Thyroid gland (tissue), 4 donors: ENCODE measurements at regions not wholly inside any gene's neighbourhood (a gene's known extent, or its start where the extent isn't known, plus 50 kb on each side); places are given as distances from the start of the nearest gene placed in this dataset.

Experiments used
- DNase-seq, 2 donors: peaks; one replicate each; pipeline ENCODE4 v3.0.0-alpha.2; 2019
- H3K27ac ChIP-seq, 3 donors: fragments of 200-600 bp; sonication (generic); 1 replicate in 2 of 3; 2 replicates in 1 of 3; pipeline ENCODE4 v1.5.1; 2016 to 2019; ENCODE audit warnings: mild to moderate bottlenecking in 1 of 3, moderate library complexity in 1 of 3
- H3K27me3 ChIP-seq: fragments of 200-600 bp; sonication (generic); one replicate; pipeline ENCODE4 v1.5.1; 2019
- H3K36me3 ChIP-seq, 2 donors: fragments of 200-600 bp; sonication (generic); one replicate each; pipeline ENCODE4 v1.5.1; 2016 to 2019
- H3K4me1 ChIP-seq, 2 donors: fragments of 200-600 bp; sonication (generic); one replicate each; pipeline ENCODE4 v1.5.1; 2017 to 2019
- H3K4me3 ChIP-seq, 3 donors: fragments of 200-600 bp; sonication (generic); replicated peaks in 1 of 3; 1 replicate in 2 of 3; 2 replicates in 1 of 3; pipeline ENCODE4 v1.5.1; 2016; ENCODE audit warnings: mild to moderate bottlenecking in 1 of 3
- H3K9me3 ChIP-seq: fragments of 200-600 bp; sonication (generic); one replicate; pipeline ENCODE4 v1.5.1; 2017
- POLR2A ChIP-seq, 2 donors: fragments of 450-650 bp; IDR thresholded peaks; one replicate each; pipeline ENCODE4 v1.6.1; 2017; ENCODE audit warnings: antibody characterized with exemption in 2 of 2, mild to moderate bottlenecking in 2 of 2, moderate library complexity in 1 of 2
- WGBS, 2 donors: methylation state at CpG; one replicate each; pipeline ENCODE4 v1.1.5; 2017; 5-methylcytosine and 5-hydroxymethylcytosine counted together
- intact Hi-C: fragments of 100-400 bp; cut with DNase I; formaldehyde crosslinking; loops from one replicate; pipeline ENCODE4 v1.15.1; 2023
- TF ChIP-seq, protein P1 (sequence below), 6 experiments: fragments of 200-600 bp in 3 of 6; fragments of 450-650 bp in 3 of 6; sonication (generic) in 3 of 6; IDR thresholded peaks; one replicate each; pipeline ENCODE4 v1.5.1; 2016 to 2019; ENCODE audit warnings: antibody characterized with exemption in 6 of 6, mild to moderate bottlenecking in 2 of 6, inconsistent platforms in 1 of 6, moderate library complexity in 1 of 6

DNA sequence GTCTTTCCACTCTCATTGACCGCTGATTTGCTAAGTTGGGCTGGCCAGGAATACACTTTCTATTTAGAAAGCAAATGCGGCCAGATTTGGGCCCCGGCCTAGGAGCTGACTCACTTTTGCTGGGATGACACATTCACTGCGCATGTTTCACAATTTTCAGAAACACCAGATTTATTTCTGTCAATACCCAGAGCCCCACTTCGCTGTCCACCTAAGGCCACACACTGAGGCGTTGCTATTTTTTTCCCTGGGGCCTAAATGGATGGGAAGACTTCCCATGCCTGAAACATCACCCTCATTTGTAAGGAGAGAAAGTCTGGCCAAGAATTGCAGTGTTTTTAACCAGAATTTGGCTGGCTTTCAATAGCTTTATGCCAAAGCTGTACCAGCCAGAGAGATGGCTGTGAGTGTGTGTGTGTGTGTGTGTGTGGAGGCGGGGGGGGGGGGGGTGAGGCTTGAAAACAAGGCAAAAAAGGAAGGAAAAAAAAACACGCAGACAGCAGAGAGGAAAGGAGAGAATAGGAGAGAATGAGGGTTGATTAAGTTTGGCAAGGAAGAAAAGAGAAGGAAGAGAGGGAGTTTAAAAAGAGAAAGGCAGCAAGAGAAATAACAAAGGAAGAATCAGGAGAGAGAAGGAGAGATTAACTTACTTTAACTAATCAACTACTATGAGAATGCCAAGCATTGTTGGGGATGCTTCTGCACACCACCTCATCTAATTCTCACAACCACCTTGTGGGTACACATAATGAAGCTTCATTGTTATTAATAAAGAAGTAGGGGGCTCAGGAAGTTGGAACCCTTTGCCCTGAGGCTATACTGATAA lies 261.4 kb upstream of the KLF4 start:
- Histone ChIP-seq H3K4me3 (no peak overlapping the region), H3K36me3 (no peaks in the 10 kb centered on the region), H3K27me3 (no peaks in the 10 kb centered on the region), H3K27ac (peak overlapping the region; percentile 61 to 86 (median 83)), H3K9me3 (no peaks in the 10 kb centered on the region), H3K4me1 (peaks cover 27 to 51% of the 10 kb centered on the region in 2 donors)
- peak; percentile 69 to 85 for DNase-seq
- intact Hi-C loops = loop anchor here (5.0 kb wide), 1 partner anchor 1001 kb away; no protein-coding TSS in a partner anchor
- no peak for TF ChIP-seq POLR2A (IDR thresholded peaks at IDR 0.05)
- TF ChIP-seq, protein P1, sequence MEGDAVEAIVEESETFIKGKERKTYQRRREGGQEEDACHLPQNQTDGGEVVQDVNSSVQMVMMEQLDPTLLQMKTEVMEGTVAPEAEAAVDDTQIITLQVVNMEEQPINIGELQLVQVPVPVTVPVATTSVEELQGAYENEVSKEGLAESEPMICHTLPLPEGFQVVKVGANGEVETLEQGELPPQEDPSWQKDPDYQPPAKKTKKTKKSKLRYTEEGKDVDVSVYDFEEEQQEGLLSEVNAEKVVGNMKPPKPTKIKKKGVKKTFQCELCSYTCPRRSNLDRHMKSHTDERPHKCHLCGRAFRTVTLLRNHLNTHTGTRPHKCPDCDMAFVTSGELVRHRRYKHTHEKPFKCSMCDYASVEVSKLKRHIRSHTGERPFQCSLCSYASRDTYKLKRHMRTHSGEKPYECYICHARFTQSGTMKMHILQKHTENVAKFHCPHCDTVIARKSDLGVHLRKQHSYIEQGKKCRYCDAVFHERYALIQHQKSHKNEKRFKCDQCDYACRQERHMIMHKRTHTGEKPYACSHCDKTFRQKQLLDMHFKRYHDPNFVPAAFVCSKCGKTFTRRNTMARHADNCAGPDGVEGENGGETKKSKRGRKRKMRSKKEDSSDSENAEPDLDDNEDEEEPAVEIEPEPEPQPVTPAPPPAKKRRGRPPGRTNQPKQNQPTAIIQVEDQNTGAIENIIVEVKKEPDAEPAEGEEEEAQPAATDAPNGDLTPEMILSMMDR (IDR thresholded peaks at IDR 0.05) = no peak
- WGBS, 2 donors = 6 to 29% methylated on average over 8 of the region's 8 CpGs

DNA sequence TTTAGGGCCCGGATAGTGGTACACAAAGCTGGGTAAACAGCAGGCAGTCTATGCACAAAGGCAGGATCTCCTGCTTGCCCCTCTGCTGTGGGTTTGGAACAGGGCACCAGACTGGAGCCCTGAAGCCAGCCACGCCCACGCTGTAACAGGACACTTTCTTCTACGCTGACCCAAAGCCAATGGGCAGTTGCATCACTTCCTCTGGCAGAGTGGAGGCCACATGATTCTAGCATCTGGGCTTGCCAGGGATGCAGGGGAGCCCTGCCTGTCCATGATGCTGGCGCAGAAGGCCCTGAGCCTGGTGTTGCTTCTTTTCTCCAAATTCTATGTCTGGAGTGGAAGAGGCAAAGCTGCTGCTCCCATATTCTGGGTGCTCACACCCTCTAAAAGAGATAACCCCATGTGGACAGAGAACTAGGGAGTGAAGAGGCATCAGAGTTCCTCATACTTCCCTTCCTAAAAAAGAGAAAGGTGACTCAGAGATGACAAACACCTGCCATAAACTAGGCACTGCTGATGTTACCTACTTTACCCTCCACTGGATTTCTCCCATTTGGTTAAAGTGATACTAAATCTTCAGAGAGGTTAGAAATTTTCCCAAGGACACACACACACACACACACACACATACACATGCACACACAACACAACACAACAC lies 260.3 kb upstream of the KLF4 start:
- Histone ChIP-seq H3K4me3 (no peak overlapping the region), H3K4me1 (peaks cover 27 to 44% of the 10 kb centered on the region in 2 donors), H3K27ac (peak overlapping the region; percentile 61 to 86 (median 83)), H3K9me3 (no peaks in the 10 kb centered on the region), H3K27me3 (no peaks in the 10 kb centered on the region), H3K36me3 (no peaks in the 10 kb centered on the region)
- intact Hi-C loops = loop anchor here (5.0 to 10.0 kb wide), 2 partner anchors 265 to 1002 kb away; partner anchors contain the start of gene KLF4
- DNase-seq = peak; percentile 68 to 76
- TF ChIP-seq, protein P1 (IDR thresholded peaks at IDR 0.05) = no peak
- no peak for TF ChIP-seq POLR2A (IDR thresholded peaks at IDR 0.05)
- 27 to 64% methylated on average over 4 of the region's 5 CpGs for WGBS, 2 donors

DNA sequence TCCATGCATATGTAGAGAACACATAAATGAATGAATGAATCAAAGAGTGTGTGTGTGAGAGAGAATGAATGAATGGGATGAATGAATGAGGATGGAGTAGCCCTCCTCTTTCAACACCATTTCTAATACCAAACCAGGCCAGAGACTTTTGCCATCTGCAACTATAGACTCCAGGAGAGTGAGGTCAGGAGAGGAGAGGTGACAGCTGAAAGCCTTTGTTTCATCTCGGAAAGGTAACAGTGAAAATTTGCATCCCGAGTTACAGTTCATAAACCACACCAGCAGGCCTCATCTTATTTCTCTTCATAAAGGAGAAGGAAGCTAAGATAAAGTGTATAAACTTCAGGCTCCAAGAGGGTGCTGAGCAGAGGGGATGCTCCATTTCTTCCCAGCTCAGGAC lies 255.3 kb upstream of the KLF4 start:
- Histone ChIP-seq H3K27me3 (no peaks in the 10 kb centered on the region), H3K4me1 (peaks cover 7 to 15% of the 10 kb centered on the region in 2 donors), H3K4me3 (no peak overlapping the region), H3K27ac (no peak overlapping the region), H3K36me3 (no peaks in the 10 kb centered on the region), H3K9me3 (no peaks in the 10 kb centered on the region)
- intact Hi-C loops = loop anchor here (10.0 kb wide), 1 partner anchor 260 kb away; the partner anchor contains the start of gene KLF4
- no peak for TF ChIP-seq POLR2A (IDR thresholded peaks at IDR 0.05)
- TF ChIP-seq, protein P1 (IDR thresholded peaks at IDR 0.05) = no peak
- 89 to 97% methylated on average over 2 of the region's 2 CpGs for WGBS, 2 donors
- no peak for DNase-seq

GRCh38 chr9:107742531-107743309 lies 253.2 kb upstream of the KLF4 start:
- DNase-seq = no peak
- H3K9me3 ChIP-seq = no peaks in the 10 kb centered on the region
- 88 to 94% methylated on average over 10 of the region's 10 CpGs for WGBS, 2 donors
- no peak overlapping the region for H3K27ac ChIP-seq
- H3K4me3 ChIP-seq = no peak overlapping the region
- H3K27me3 ChIP-seq = no peaks in the 10 kb centered on the region
- H3K4me1 ChIP-seq = peaks cover 14 to 22% of the 10 kb centered on the region in 2 donors
- H3K36me3 ChIP-seq = no peaks in the 10 kb centered on the region
- intact Hi-C loops = loop anchor here (10.0 kb wide), 1 partner anchor 258 kb away; the partner anchor contains the start of gene KLF4
- TF ChIP-seq, protein P1 (IDR thresholded peaks at IDR 0.05) = no peak
- no peak for TF ChIP-seq POLR2A (IDR thresholded peaks at IDR 0.05)
